OCI-LY7 (cell line): ENCODE measurements at regions not wholly inside any gene's neighbourhood (a gene's known extent, or its start where the extent isn't known, plus 50 kb on each side); places are given as distances from the start of the nearest gene placed in this dataset.

Source experiments
- CTCF ChIP-seq: fragments of 200-600 bp; sonication (generic); conservative IDR thresholded peaks from 2 replicates; pipeline ENCODE4 v1.5.1; 2014; ENCODE audit warnings: mild to moderate bottlenecking, antibody characterized with exemption, low read length, moderate library complexity, mixed read lengths
- EZH2phosphoT487 ChIP-seq: fragments of 200-600 bp; sonication (generic); IDR thresholded peaks from 2 replicates; pipeline ENCODE4 v1.6.1; 2018; ENCODE audit warnings: low read depth, borderline replicate concordance, mild to moderate bottlenecking, mixed run types, antibody characterized with exemption, low read length, moderate library complexity, mixed read lengths

DNA sequence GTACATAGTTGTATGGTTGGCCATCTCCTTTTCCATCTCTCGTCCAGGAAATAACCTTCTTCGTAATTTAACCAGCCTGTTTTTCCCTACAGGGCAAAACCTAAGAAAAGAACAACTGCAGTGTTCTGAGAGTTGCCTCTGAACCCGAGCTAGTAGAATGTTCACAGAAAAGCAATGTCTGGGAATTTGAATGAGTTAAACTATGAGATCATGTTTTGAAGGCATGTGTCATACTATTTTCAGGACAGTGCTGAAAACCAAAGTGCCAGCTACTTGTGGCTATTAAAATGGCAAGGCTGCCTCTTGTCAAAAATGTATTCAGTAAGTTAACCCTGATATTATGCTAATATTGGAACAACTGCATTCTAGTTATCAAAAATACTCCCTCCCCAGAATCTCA lies 482.9 kb upstream of the SPRED2 start:
- TF ChIP-seq CTCF (no peak), EZH2phosphoT487 (no peak)
